ENCODE measurements at regions not wholly inside any gene's neighbourhood (a gene's known extent, or its start where the extent isn't known, plus 50 kb on each side); places are given as distances from the start of the nearest gene placed in this dataset.

- TF ChIP-seq E2F8 (IDR thresholded peaks at IDR 0.05; ENCODE audit: low read depth, partially characterized antibody) (no peak), PAX5 (IDR thresholded peaks at IDR 0.05; ENCODE audit: borderline replicate concordance, low read depth, low read length) (no peak), ATF2 (IDR thresholded peaks at IDR 0.05; ENCODE audit: low read length) (no peak), RELB (IDR thresholded peaks at IDR 0.05; ENCODE audit: low read depth) (no peak)
Observed at GRCh38 chr10:10935032-10935431, 82.6 kb upstream of the CELF2 start (continued).

- SMC1A ChIA-PET (ENCODE audit: uncharacterized antibody, unreplicated experiment), result no interaction called here
- POLR2A ChIA-PET, result no interaction called here
- no peak for DNase-seq (ENCODE audit: low read depth, low spot score)
- CTCF ChIA-PET, result no interaction called here
- H3K4me2 ChIP-seq (ENCODE audit: control insufficient read depth, insufficient read depth), result no peak overlapping the region
- 32% methylated on average over 7 of the region's 7 CpGs for WGBS (ENCODE audit: insufficient coverage, insufficient replicate concordance, low lambda C conversion rate, missing lambda C conversion rate)
- no peaks in the 10 kb centered on the region for H3K9me3 ChIP-seq (replicated peaks; ENCODE audit: control insufficient read depth, insufficient read depth, low read length)
- H3K36me3 ChIP-seq (ENCODE audit: control insufficient read depth in 2 of 2, insufficient read depth in 2 of 2, low read length in 1 of 2), result no peaks in the 10 kb centered on the region
- FAIRE-seq, result no peak
- in situ Hi-C loops (cut with MboI), result no loop called here
- H3K9ac ChIP-seq (ENCODE audit: control insufficient read depth, insufficient read depth, low read length), result no peak overlapping the region
- RAD21 ChIA-PET (ENCODE audit: unreplicated experiment), result no interaction called here
- no peaks in the 10 kb centered on the region for H3K27me3 ChIP-seq (replicated peaks in 1 of 2; ENCODE audit: control insufficient read depth in 2 of 2, insufficient read depth in 2 of 2, low read length in 1 of 2)
- TF ChIP-seq MLLT1 (IDR thresholded peaks at IDR 0.05), result no peak
- TF ChIP-seq ZNF207 (IDR thresholded peaks at IDR 0.05; ENCODE audit: borderline replicate concordance), result no peak
- no peak for TF ChIP-seq FOXK2 (IDR thresholded peaks at IDR 0.05)
- no peak for TF ChIP-seq STAT1 (conservative IDR thresholded peaks at IDR 0.05)
- no peak for TF ChIP-seq ZNF217 (IDR thresholded peaks at IDR 0.05)
- TF ChIP-seq MEF2A (IDR thresholded peaks at IDR 0.05; ENCODE audit: insufficient read depth, low read depth, low read length), result no peak
- no peak for TF ChIP-seq NFXL1 (IDR thresholded peaks at IDR 0.05; ENCODE audit: borderline replicate concordance)
- intact Hi-C loops (cut with micrococcal nuclease; ENCODE audit: unreplicated experiment), result no loop called here
- H4K20me1 ChIP-seq (ENCODE audit: control insufficient read depth, insufficient read depth), result no peaks in the 10 kb centered on the region
- no peaks in the 10 kb centered on the region for H3K79me2 ChIP-seq (ENCODE audit: control insufficient read depth, insufficient read depth, low read length)
- H3K4me3 ChIP-seq, result no peak overlapping the region
- no peak overlapping the region for H3K27ac ChIP-seq (ENCODE audit: control insufficient read depth, insufficient read depth)
- H3K4me1 ChIP-seq (ENCODE audit: control insufficient read depth, insufficient read depth, low read length), result no peaks in the 10 kb centered on the region
- H2AFZ ChIP-seq (ENCODE audit: control insufficient read depth, low read depth, low read length), result no peak overlapping the region
- no peak for ATAC-seq
- no TSS peak for BruUV-seq (replicated peaks)
Observed at GRCh38 chr10:10938676-10939075, 79.0 kb upstream of the CELF2 start.
